Heart left ventricle (tissue), 13 donors: ENCODE measurements at regions not wholly inside any gene's neighbourhood (a gene's known extent, or its start where the extent isn't known, plus 50 kb on each side); places are given as distances from the start of the nearest gene placed in this dataset.

Experiments
- POLR2A ChIP-seq, 2 donors: fragments of 450-650 bp; IDR thresholded peaks; one replicate each; pipeline ENCODE4 v1.6.1; 2017; ENCODE audit warnings: antibody characterized with exemption in 2 of 2, mild to moderate bottlenecking in 2 of 2, moderate library complexity in 2 of 2
- TF ChIP-seq, protein P1 (sequence below), 12 donors: fragments of 200-600 bp; sonication (generic) in 4 of 12; IDR thresholded peaks; one replicate each; pipeline versions ENCODE4 v1.5.0 to v1.8.0; 2018 to 2022; ENCODE audit warnings: antibody characterized with exemption in 12 of 12, mild to moderate bottlenecking in 5 of 12
- donor health status: ischemic (EF 13 %, LVEDD 7.1; RV severe dilation, severe dysfunction).
- donor health status: DM: no; HTN: yes; CAD: no.
- donor health status: DM: no; HTN: no; CAD: no.
- donor health status: ischemic (EF 25% LVEDD 6.9; RV normal size, moderate dysfunction).
- donor health status: ischemic (EF 25% LVEDD 5.7; RV mildly dilated, moderate dysfunction).
- donor health status: ischemic (EF 35%, LVEDD 5.7; RV mildly dilated, moderate dysfunction).
- donor health status: nonischemic (EF 11% LVEDD 7.7; RV severe dilation, severe dysfunction).
- donor health status: DM: yes; HTN: yes; CAD: no.
- donor health status: PGD.
- donor health status: ischemic (EF 29% LVEDD 5.4; RV normal size, mild dysfunction).
- donor health status: nonischemic (EF 23%, LVEDD 6.1; RV moderate dilation, normal function).

GRCh38 chr7:136339464-136339863, 362.3 kb upstream of the MTPN start:
- TF ChIP-seq, protein P1, sequence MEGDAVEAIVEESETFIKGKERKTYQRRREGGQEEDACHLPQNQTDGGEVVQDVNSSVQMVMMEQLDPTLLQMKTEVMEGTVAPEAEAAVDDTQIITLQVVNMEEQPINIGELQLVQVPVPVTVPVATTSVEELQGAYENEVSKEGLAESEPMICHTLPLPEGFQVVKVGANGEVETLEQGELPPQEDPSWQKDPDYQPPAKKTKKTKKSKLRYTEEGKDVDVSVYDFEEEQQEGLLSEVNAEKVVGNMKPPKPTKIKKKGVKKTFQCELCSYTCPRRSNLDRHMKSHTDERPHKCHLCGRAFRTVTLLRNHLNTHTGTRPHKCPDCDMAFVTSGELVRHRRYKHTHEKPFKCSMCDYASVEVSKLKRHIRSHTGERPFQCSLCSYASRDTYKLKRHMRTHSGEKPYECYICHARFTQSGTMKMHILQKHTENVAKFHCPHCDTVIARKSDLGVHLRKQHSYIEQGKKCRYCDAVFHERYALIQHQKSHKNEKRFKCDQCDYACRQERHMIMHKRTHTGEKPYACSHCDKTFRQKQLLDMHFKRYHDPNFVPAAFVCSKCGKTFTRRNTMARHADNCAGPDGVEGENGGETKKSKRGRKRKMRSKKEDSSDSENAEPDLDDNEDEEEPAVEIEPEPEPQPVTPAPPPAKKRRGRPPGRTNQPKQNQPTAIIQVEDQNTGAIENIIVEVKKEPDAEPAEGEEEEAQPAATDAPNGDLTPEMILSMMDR (IDR thresholded peaks at IDR 0.05), result no peak
- TF ChIP-seq POLR2A (IDR thresholded peaks at IDR 0.05), result no peak
